Fibroblast of peridontal ligament (primary cell): ENCODE measurements at regions not wholly inside any gene's neighbourhood (a gene's known extent, or its start where the extent isn't known, plus 50 kb on each side); places are given as distances from the start of the nearest gene placed in this dataset.

ENCODE experiments used
- DNase-seq: peaks from one replicate; pipeline ENCODE4 v3.0.0-alpha.2; 2010; ENCODE audit errors: extremely low read depth

- DNase-seq: no peak
Measured at GRCh38 chr3:193847402-193847801, 254.4 kb downstream of the OPA1 start.

DNA sequence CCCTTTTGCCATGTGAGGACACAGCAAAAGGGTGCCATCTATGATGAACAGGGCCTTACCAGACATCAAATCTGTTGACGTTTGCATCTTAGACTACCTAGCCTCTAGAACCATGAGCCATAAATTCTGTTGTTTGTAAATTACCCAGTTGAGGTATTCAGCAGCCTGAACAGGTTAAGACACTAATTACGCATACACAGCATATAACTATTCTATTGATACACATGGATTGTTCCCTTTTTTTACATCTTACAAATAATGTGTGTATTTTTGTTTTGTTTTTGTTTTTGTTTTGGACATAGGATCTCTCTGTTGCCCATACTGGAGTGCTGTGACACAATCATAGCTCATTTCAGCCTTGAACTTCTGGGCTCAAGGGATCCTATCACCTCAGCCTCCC, 255.5 kb downstream of the OPA1 start:
- no peak for DNase-seq

DNA sequence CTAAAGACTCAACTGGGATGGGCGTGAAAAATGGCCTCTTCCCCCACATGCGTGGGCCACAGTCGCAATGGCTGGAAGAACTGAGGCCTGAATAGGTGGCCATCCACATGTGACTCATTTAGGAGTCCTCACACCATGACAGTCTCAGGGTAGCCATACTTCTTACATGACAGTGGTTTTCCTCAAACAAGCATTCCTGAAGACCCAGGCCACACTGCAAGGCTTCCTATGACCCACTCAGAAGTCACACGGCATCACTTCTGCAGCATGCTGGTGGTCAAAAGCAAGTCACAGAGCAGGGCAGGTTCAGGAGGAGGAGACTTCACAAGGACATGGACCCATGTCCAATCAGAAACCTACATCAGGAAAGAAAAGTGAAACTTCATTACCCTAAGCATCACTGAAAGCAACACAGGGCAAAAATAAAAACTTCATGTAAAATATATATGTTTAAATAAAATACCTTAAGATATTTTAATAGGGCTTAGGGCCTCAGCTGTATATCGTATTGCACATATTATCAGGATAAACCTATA, 257.1 kb downstream of the OPA1 start:
- DNase-seq: no peak

DNA sequence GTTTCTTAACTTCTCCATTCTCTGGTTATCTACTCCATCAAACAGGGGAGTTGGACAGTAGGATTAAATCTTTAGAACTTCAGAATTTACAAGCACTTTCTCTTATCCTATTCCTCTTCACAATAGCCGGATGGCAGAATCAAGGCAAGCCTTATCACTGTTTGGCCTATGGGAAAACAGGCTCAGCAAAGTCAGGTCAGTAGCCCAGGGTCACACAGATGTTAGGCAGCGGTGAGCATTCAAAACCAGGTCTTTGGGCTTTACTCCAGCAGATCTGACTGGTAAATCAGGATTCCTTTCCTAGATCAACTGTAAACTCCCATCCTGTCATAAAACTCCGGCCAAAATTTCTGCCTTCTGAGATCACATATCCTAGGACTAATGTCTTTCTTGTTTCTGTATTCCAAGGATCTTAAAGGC, 258.4 kb downstream of the OPA1 start:
- no peak for DNase-seq

GRCh38 chr3:193851941-193852674, 259.1 kb downstream of the OPA1 start:
- DNase-seq: peak; percentile 26

DNA sequence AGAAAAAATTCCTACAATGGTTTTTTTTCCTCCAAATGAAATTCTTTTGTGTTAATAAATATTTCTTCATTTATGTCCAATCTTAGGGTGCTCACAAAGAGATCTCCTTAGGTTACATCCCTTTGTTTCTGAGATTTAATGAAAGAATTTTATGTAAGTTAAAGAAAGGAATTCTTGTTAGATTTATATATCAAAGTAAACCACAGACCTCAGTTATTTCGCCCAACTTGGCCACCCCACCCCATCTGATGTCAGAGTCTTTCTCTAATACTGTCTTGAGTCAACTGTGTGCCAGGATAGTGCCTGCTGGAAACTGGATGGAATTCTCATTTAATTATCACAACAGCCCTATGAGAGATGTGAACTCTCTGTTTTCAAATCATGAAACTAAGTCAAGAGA, 259.9 kb downstream of the OPA1 start:
- DNase-seq: peak; percentile 39

DNA sequence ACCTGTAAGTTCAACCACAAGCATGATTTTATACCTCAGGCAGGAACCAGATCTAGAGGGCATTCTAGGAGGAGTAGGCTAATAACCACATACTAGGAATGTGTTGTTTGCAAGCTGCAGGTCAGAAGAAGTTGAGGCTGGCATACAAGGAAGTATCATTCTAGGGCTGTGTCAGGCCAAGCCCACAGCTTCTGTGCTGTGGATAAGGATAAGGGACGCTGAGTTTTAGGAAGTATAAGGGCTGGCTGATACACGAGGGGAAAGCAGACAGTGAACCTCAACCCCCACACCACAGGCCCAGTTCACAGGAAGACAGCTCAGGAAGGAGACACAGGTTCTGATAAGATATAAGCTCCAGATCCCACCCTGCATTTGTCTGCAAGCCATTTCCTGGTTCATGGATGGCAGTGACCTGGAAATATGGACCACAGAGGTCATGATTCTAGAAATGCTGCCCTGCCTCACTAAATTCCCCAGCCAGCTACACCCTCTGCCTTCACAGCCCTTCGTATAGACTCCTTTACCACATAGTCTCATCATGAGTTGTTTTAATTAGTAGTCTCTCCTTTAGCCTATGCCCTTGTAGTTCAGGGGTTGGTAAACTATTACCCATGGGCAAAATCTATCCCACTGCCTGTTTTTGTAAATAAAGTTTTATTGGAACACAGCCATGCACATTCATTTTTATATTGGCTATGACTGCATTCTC, 260.7 kb downstream of the OPA1 start:
- DNase-seq: no peak

- DNase-seq: peak; percentile 99
Measured at GRCh38 chr3:193857996-193858395, 265.0 kb downstream of the OPA1 start.

DNA sequence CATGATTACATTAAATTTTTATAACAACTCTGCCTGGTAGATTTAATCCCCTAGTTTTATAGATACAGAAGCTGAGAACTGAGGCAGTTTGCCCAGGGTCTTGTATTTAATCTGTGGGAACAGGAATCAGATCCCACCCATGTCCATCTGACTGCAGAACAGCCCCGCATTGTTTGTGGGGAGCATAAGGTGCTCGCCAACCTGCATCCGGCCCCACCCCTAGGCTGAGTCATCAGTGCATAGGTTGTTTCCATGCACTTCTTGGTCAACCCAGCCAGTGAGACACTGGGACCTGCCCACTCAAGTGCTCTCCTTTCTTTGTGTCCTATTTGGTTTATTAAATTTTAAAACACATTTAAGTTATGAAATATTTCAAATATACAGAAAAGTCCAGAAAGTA, 266.2 kb downstream of the OPA1 start:
- no peak for DNase-seq

GRCh38 chr3:193861012-193861411, 268.0 kb downstream of the OPA1 start:
- no peak for DNase-seq

- DNase-seq: no peak
Measured at GRCh38 chr3:193862843-193863242, 269.8 kb downstream of the OPA1 start.

- DNase-seq: no peak
Measured at GRCh38 chr3:193863657-193864357, 270.8 kb downstream of the OPA1 start.

GRCh38 chr3:193865339-193865738, 270.6 kb upstream of the HES1 start:
- no peak for DNase-seq

- DNase-seq: no peak
Measured at GRCh38 chr3:193865896-193866480, 270.0 kb upstream of the HES1 start.

- no peak for DNase-seq
Measured at GRCh38 chr3:193868590-193868989, 267.4 kb upstream of the HES1 start.

DNA sequence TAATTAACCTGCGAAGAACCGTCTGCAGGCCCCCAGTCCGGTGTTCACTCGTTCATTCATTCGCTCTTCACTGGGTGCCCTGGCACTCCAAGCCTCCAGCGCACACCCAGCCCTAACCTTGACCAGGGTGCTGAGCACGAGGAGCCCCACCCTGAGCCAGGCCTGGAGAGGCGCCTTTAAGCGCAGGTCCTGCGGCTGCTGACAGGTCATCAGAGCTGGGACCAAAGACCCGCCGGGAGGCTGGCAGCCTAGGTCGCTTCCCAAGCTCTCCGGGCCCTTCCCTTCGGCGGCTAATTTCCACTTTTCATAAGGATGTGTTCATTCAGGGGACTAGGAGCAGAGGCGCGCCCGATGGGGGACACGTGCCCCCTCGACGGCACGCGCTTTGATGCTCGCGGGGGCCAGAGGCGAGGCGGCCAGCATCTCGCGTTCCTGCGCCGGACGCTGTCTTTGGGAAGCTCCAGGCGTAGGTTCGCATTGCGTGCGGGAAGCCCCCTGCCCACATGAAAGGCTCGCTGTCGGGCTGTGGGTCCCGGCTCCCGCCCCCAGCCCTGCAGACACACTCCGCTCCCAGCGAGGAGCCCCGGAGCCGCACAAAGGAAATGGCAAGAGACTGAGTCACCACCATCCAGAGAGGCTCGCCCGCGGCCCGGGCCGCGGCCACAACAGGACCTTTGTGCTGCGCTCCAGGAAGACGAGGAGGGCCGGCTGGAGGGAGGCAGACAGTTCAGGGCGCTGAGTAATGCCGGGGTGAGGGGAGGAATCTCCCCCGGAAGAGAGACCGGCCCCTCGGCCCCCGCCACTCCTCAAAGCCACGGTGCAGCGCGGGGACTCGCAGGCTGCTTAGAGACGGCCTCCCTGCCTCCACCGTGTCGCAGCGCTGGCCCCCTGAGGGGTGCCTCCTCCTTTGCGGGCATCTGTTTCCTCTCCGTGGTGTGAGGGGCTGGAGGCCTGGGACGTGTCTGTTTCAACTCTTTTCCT, 266.4 kb upstream of the HES1 start:
- DNase-seq: peak; percentile 30

- DNase-seq: no peak
Measured at GRCh38 chr3:193870376-193871219, 265.4 kb upstream of the HES1 start.

- DNase-seq: no peak
Measured at GRCh38 chr3:193871220-193871485, 264.8 kb upstream of the HES1 start.

DNA sequence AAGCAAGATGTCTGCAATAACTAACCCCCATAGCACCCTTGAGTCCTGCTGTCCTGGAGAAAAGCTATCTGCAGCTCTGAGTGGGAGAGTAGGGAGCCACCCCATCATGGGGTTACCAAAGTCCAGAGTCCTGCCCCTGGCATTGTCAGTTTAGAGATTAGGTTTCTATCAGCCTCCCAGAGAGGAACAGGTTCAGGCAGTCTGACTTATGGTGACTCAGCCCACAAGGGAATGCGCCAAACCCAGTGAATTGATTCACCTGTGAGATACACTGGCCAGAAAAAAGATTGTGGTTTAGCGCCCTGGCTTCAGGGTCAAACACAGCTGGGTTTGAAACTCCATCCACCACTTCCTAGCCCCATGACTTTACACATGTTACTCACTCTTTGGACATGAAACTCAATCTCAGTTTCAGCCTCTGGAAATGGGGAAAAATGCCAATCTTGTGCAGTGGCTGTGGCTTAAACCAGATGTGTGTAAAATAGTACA, 263.6 kb upstream of the HES1 start:
- DNase-seq: peak; percentile 93
